ENCODE measurements at regions not wholly inside any gene's neighbourhood (a gene's known extent, or its start where the extent isn't known, plus 50 kb on each side); places are given as distances from the start of the nearest gene placed in this dataset.

DNA sequence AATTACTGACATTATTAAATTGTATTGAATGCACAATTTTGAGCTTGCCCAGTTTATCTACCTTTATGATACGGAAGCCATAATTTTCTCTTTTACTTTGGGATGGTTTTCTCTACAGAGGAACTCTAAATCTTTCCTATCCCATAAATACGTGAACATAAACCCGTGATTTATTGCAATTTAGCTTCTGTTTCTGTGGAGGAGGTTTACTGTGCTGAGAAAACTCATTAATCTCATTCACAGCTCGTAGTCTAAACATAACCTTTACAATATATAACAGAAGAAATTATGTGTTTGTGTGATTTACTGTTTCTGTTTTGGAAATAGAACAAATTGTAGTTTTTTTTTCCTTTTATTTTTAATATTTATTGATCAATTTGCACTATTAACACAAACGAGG, 207.1 kb upstream of the PCDH9 start:
- 18 to 20% methylated on average over 5 of the region's 5 CpGs for WGBS, 2 donors
- ATAC-seq (ENCODE audit: low FRiP score), result no peak

DNA sequence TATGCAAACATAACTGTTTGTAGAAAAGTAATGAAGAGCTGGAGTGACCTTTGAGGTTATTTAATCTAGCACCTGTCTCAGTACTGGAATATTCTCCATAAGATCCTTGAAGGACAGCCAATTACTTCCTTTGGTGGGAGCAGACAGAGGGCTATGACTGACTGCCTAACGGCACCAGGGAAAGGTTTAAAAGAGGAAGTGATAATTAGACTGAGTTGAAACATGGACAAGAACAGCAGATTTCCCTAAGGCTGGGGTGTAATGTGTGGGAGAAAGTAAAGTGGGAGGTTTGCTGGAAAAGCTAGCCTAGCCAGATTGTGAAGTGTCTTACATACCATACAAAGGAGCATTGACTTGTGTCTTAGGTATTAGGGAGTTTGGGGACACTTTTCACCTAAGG, 191.3 kb upstream of the PCDH9 start:
- no peak overlapping the region for H3K4me3 ChIP-seq (ENCODE audit: low read length in 2 of 2)
- H3K9me3 ChIP-seq (ENCODE audit: control insufficient read depth, low read length), result no peaks in the 10 kb centered on the region
- 36 to 52% methylated on average over 1 of the region's 1 CpG for WGBS, 2 donors
- intact Hi-C loops (cut with DNase I), result no loop called here
- no peak overlapping the region for H3K27ac ChIP-seq (ENCODE audit: low read depth in 1 of 2, low read length in 2 of 2)
- no peaks in the 10 kb centered on the region for H3K4me1 ChIP-seq (ENCODE audit: control insufficient read depth in 1 of 2, insufficient read depth in 2 of 2, low read length in 2 of 2)
- no peaks in the 10 kb centered on the region for H3K36me3 ChIP-seq (ENCODE audit: control insufficient read depth in 1 of 2, insufficient read depth in 2 of 2, low read length in 1 of 2)
- ATAC-seq (ENCODE audit: low FRiP score), result no peak
- no peak for DNase-seq
- no peaks in the 10 kb centered on the region for H3K27me3 ChIP-seq (ENCODE audit: control insufficient read depth in 1 of 2, insufficient read depth in 2 of 2, low read length in 1 of 2)

More for the DNA sequence above, 207.1 kb upstream of the PCDH9 start:
- Histone ChIP-seq H3K27me3 (ENCODE audit: control insufficient read depth in 1 of 2, insufficient read depth in 2 of 2, low read length in 1 of 2) (no peaks in the 10 kb centered on the region), H3K27ac (ENCODE audit: low read depth in 1 of 2, low read length in 2 of 2) (no peak overlapping the region), H3K4me3 (ENCODE audit: low read length in 2 of 2) (no peak overlapping the region), H3K4me1 (ENCODE audit: control insufficient read depth in 1 of 2, insufficient read depth in 2 of 2, low read length in 2 of 2) (no peaks in the 10 kb centered on the region), H3K36me3 (ENCODE audit: control insufficient read depth in 1 of 2, insufficient read depth in 2 of 2, low read length in 1 of 2) (no peaks in the 10 kb centered on the region), H3K9me3 (ENCODE audit: control insufficient read depth, low read length) (no peaks in the 10 kb centered on the region)
- no peak for DNase-seq
- intact Hi-C loops (cut with DNase I), result no loop called here

DNA sequence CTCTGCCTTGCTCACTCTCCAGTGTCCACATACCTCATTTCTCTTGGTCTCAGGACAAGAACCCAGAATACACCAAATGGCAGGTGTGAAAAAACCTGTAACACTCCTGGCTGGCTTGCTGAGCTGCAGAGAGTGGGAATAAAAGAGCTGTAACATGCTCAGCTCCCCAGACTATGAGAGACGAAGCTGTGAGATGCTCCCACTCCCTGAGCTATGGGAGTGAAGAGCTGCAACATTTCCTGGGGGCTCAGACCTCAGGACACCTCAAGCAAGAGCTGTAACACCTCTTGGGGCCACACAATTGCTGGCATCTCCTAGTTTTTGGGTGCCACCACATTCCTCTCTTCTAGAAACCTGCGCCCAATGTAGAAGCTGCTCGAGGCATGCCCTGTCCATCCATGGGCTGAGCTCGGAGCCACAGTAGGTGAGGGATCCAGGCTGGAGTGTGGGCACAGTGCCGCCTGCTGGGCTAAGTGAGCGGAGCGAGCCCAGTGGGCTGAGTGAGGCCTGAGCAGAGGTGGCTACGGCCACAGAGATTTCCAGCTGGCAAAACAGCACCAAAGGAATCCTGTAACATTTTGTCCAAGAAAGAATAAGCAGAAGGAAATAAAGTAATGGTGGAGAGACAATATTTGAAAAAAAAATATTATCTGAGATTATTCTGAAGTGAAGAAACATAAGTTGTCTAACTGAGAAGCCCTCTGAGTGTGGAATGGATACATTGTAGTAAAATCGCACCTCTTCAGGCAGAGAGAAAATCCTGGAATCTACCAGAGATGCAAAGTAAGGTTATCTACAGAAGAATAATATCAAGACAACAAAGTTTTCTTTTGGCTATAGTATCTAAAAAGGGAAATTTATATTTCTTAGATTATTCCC, 186.2 kb upstream of the PCDH9 start:
- no peak for ATAC-seq (ENCODE audit: low FRiP score)
- WGBS, 2 donors, result 60 to 69% methylated on average over 9 of the region's 9 CpGs
- intact Hi-C loops (cut with DNase I), result no loop called here
- Histone ChIP-seq H3K4me3 (ENCODE audit: low read length in 2 of 2) (no peak overlapping the region), H3K27me3 (ENCODE audit: control insufficient read depth in 1 of 2, insufficient read depth in 2 of 2, low read length in 1 of 2) (no peaks in the 10 kb centered on the region), H3K4me1 (ENCODE audit: control insufficient read depth in 1 of 2, insufficient read depth in 2 of 2, low read length in 2 of 2) (no peaks in the 10 kb centered on the region), H3K9me3 (ENCODE audit: control insufficient read depth, low read length) (no peaks in the 10 kb centered on the region), H3K36me3 (ENCODE audit: control insufficient read depth in 1 of 2, insufficient read depth in 2 of 2, low read length in 1 of 2) (no peaks in the 10 kb centered on the region), H3K27ac (ENCODE audit: low read depth in 1 of 2, low read length in 2 of 2) (no peak overlapping the region)
- no peak for DNase-seq

DNA sequence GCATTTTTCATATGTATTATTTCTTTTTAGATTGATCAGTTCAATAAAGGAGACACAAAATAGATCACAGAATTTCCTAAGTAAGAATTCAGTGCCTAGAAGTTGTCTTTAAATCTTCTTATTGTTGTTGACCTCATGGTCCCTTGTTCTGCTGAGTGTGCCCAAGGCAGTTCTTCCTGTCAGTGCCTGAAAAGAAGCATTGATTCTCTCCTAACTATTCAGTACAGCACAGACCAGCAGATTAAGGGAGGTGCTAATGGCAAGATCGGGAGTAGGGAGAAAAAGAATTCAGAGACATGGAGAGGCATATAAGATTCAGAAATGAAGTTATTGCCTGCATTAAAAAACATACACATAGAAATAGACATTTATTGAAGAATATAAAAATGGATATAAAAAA, 180.5 kb upstream of the PCDH9 start:
- H3K4me3 ChIP-seq (ENCODE audit: low read length in 2 of 2), result no peak overlapping the region
- DNase-seq (no peak), ATAC-seq (ENCODE audit: low FRiP score) (no peak)
- no peaks in the 10 kb centered on the region for H3K36me3 ChIP-seq (ENCODE audit: control insufficient read depth in 1 of 2, insufficient read depth in 2 of 2, low read length in 1 of 2)
- intact Hi-C loops (cut with DNase I), result no loop called here
- 25 to 41% methylated on average over 1 of the region's 1 CpG for WGBS, 2 donors
- no peaks in the 10 kb centered on the region for H3K4me1 ChIP-seq (ENCODE audit: control insufficient read depth in 1 of 2, insufficient read depth in 2 of 2, low read length in 2 of 2)
- H3K27ac ChIP-seq (ENCODE audit: low read depth in 1 of 2, low read length in 2 of 2), result no peak overlapping the region
- H3K27me3 ChIP-seq (ENCODE audit: control insufficient read depth in 1 of 2, insufficient read depth in 2 of 2, low read length in 1 of 2), result no peaks in the 10 kb centered on the region
- H3K9me3 ChIP-seq (ENCODE audit: control insufficient read depth, low read length), result no peaks in the 10 kb centered on the region

DNA sequence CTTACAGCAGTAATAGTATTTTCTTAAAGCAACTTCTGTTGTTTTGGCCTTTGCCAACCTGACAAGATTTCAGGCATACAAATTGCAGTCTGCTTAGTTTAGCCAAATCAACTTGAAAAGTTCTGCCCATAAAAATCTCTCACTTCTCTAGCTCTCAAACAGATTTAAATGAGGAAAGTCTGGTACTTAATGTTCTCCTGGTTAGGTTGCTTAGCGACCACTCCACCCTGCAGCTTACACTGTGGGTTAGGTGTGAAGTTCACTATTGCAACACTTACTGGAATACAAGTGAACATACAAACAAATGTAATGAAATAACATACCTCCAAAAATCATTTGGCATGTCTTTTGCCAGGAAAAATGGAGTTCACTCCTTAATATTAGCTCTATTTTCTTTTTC, 178.7 kb upstream of the PCDH9 start:
- no peaks in the 10 kb centered on the region for H3K4me1 ChIP-seq (ENCODE audit: control insufficient read depth in 1 of 2, insufficient read depth in 2 of 2, low read length in 2 of 2)
- DNase-seq (no peak), ATAC-seq (ENCODE audit: low FRiP score) (no peak)
- intact Hi-C loops (cut with DNase I), result no loop called here
- H3K27ac ChIP-seq (ENCODE audit: low read depth in 1 of 2, low read length in 2 of 2), result no peak overlapping the region
- no peaks in the 10 kb centered on the region for H3K9me3 ChIP-seq (ENCODE audit: control insufficient read depth, low read length)
- no peaks in the 10 kb centered on the region for H3K27me3 ChIP-seq (ENCODE audit: control insufficient read depth in 1 of 2, insufficient read depth in 2 of 2, low read length in 1 of 2)
- no peaks in the 10 kb centered on the region for H3K36me3 ChIP-seq (ENCODE audit: control insufficient read depth in 1 of 2, insufficient read depth in 2 of 2, low read length in 1 of 2)
- no peak overlapping the region for H3K4me3 ChIP-seq (ENCODE audit: low read length in 2 of 2)
- 63 to 74% methylated on average over 1 of the region's 1 CpG for WGBS, 2 donors

DNA sequence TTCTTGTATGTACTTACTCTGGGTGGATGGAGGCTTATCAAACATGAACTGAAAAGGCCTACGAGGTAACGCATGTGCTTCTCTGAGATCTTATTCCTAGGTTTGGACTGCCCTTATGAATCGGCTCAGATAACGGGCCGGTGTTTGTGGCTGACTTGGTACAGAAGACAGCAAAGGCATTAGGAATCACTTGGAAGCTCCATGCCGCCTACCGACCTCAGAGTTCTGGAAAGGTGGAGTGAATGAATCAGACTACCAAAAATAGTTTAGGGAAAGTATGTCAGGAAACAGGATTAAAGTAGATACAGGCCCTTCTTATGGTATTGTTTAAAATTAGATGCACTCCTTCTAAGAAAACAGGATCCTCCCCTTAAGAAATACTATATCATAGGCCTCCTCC, 172.4 kb upstream of the PCDH9 start:
- DNase-seq, result no peak

DNA sequence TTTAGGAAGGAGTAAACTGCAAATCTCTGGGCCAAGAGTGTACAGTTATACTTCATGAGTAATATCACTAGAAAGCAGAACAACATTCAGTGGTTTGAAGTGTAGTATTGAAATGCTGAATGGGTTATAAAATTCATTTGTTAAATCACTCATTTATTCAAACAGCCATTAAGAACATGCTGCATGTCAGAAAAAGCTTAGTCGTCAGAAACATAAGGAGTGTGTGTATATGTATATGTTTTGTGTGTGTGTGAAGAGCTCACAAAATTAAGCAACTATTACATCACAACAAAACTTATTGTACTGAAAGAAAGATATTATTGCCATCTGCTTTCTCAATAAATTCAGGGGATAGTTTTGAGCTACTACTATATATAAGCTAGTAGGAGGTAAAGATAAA, 165.4 kb upstream of the PCDH9 start:
- H3K9me3 ChIP-seq (ENCODE audit: control insufficient read depth, low read length), result no peaks in the 10 kb centered on the region
- 74 to 85% methylated on average over 1 of the region's 1 CpG for WGBS, 2 donors
- no peaks in the 10 kb centered on the region for H3K4me1 ChIP-seq (ENCODE audit: control insufficient read depth in 1 of 2, insufficient read depth in 2 of 2, low read length in 2 of 2)
- no peak for DNase-seq
- no peak overlapping the region for H3K4me3 ChIP-seq (ENCODE audit: low read length in 2 of 2)
- no peak for ATAC-seq (ENCODE audit: low FRiP score)
- H3K27ac ChIP-seq (ENCODE audit: low read depth in 1 of 2, low read length in 2 of 2), result no peak overlapping the region
- H3K36me3 ChIP-seq (ENCODE audit: control insufficient read depth in 1 of 2, insufficient read depth in 2 of 2, low read length in 1 of 2), result no peaks in the 10 kb centered on the region
- intact Hi-C loops (cut with DNase I), result no loop called here
- no peaks in the 10 kb centered on the region for H3K27me3 ChIP-seq (ENCODE audit: control insufficient read depth in 1 of 2, insufficient read depth in 2 of 2, low read length in 1 of 2)

More for the DNA sequence above, 172.4 kb upstream of the PCDH9 start:
- intact Hi-C loops (cut with DNase I), result no loop called here
- WGBS, 2 donors, result 89 to 90% methylated on average over 7 of the region's 7 CpGs
- Histone ChIP-seq H3K4me1 (ENCODE audit: control insufficient read depth in 1 of 2, insufficient read depth in 2 of 2, low read length in 2 of 2) (no peaks in the 10 kb centered on the region), H3K27me3 (ENCODE audit: control insufficient read depth in 1 of 2, insufficient read depth in 2 of 2, low read length in 1 of 2) (no peaks in the 10 kb centered on the region), H3K36me3 (ENCODE audit: control insufficient read depth in 1 of 2, insufficient read depth in 2 of 2, low read length in 1 of 2) (no peaks in the 10 kb centered on the region), H3K4me3 (ENCODE audit: low read length in 2 of 2) (no peak overlapping the region), H3K9me3 (ENCODE audit: control insufficient read depth, low read length) (no peaks in the 10 kb centered on the region), H3K27ac (ENCODE audit: low read depth in 1 of 2, low read length in 2 of 2) (no peak overlapping the region)
- ATAC-seq (ENCODE audit: low FRiP score), result no peak

DNA sequence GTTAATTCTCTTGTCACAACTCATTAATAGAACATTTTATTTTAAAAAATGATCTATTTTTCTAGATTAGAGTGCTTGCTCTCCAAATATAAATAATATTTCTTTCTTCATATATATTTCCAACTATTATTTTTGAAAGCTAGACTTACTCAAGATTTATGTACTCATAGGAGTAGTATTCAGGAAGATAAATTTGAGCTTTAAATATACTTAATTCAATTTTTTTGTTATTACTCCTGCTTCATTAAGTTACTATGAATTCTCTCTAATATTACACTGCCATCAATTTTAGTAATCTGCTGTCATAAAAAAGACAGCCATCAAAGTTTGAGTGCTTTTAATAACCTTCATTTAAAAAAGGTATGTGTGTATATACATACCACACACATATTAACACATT, 161.9 kb upstream of the PCDH9 start:
- ATAC-seq (ENCODE audit: low FRiP score) (no peak), DNase-seq (no peak)
- H3K4me3 ChIP-seq (ENCODE audit: low read length in 2 of 2), result no peak overlapping the region
- H3K4me1 ChIP-seq (ENCODE audit: control insufficient read depth in 1 of 2, insufficient read depth in 2 of 2, low read length in 2 of 2), result no peaks in the 10 kb centered on the region
- no peaks in the 10 kb centered on the region for H3K36me3 ChIP-seq (ENCODE audit: control insufficient read depth in 1 of 2, insufficient read depth in 2 of 2, low read length in 1 of 2)
- intact Hi-C loops (cut with DNase I), result no loop called here
- no peaks in the 10 kb centered on the region for H3K9me3 ChIP-seq (ENCODE audit: control insufficient read depth, low read length)
- H3K27ac ChIP-seq (ENCODE audit: low read depth in 1 of 2, low read length in 2 of 2), result no peak overlapping the region
- H3K27me3 ChIP-seq (ENCODE audit: control insufficient read depth in 1 of 2, insufficient read depth in 2 of 2, low read length in 1 of 2), result no peaks in the 10 kb centered on the region

DNA sequence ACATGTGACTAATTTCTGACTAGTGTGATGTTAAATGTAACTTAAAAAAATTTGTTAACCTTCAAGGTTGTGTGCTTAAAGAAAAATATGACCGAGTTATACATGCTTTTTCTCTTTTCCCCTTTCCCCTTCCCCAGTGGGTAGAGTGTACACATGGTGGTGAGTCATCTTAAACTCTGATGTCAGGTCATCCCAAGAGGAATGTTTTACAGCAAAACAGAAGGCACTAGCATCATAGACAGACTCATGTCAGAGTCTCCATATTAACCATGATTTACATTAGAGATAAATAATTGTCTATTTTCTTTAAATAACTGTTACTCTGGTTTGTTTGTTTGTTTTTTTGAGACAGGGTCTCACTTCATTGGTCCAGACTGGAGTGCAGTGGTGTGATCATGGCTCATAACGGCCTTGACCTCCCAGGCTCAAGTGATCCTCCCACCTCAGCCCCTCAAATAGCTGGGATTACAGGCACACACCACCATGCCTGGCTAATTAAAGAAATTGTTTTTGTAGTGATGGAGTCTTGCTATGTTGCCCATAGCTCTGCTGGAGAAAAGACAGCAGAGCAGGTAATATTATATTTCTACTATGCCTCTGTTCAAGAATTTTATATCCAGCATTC, 160.4 kb upstream of the PCDH9 start:
- Histone ChIP-seq H3K4me3 (ENCODE audit: low read length in 2 of 2) (no peak overlapping the region), H3K27me3 (ENCODE audit: control insufficient read depth in 1 of 2, insufficient read depth in 2 of 2, low read length in 1 of 2) (no peaks in the 10 kb centered on the region), H3K9me3 (ENCODE audit: control insufficient read depth, low read length) (no peaks in the 10 kb centered on the region), H3K4me1 (ENCODE audit: control insufficient read depth in 1 of 2, insufficient read depth in 2 of 2, low read length in 2 of 2) (no peaks in the 10 kb centered on the region), H3K27ac (ENCODE audit: low read depth in 1 of 2, low read length in 2 of 2) (no peak overlapping the region), H3K36me3 (ENCODE audit: control insufficient read depth in 1 of 2, insufficient read depth in 2 of 2, low read length in 1 of 2) (no peaks in the 10 kb centered on the region)
- ATAC-seq (ENCODE audit: low FRiP score) (no peak), DNase-seq (no peak)
- 46 to 50% methylated on average over 2 of the region's 2 CpGs for WGBS, 2 donors
- intact Hi-C loops (cut with DNase I), result no loop called here

All from aorta (tissue), 5 donors.